Uterus (tissue), 2 donors: ENCODE measurements at regions not wholly inside any gene's neighbourhood (a gene's known extent, or its start where the extent isn't known, plus 50 kb on each side); places are given as distances from the start of the nearest gene placed in this dataset.

ENCODE experiments used
- POLR2A ChIP-seq, 2 donors: fragments of 450-650 bp; IDR thresholded peaks; one replicate each; pipeline ENCODE4 v1.6.1; 2016; ENCODE audit warnings: antibody characterized with exemption in 2 of 2, mild to moderate bottlenecking in 1 of 2, moderate library complexity in 1 of 2
- TF ChIP-seq, protein P1 (sequence below), 4 experiments: fragments of 200-600 bp in 2 of 4; fragments of 450-650 bp in 2 of 4; sonication (generic) in 2 of 4; IDR thresholded peaks; one replicate each; pipeline ENCODE4 v1.5.1; 2016 to 2019; ENCODE audit warnings: antibody characterized with exemption in 4 of 4, mild to moderate bottlenecking in 2 of 4, moderate library complexity in 1 of 4

DNA sequence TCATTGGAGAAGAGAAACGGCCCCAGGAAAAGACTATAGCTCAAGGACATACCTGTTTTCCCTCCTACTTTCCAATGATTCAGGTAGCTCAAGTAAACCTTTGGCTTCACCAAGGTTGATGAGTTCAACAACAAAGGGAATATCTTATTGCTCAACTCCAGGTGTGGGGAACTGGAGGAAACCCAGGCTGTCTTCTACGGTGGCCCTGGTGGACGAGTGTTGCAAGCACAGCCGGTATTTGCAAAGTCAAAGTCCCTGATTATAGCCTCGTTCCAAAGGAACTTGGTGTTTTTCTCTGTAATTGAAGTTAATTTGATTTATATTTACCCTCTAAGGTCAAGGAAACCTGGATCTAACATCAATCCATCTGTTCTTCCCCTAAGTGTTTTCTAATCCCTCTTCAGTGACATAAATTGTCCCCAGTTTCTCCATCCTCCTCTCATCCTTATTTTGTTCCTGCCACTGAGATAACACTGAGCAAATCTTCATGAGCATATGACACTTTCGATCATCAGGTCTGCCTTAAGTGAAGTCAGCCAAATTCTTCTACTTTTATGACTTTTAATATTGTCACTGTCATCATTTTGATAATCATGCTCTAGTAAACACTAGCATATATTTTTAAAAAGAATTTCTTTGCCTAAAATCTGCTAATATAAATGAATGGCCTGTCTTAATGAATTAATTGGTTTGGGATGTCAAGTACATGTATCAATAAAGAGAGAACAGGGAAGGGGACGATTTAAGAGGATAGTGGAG lies 174.6 kb upstream of the TBX3 start:
- TF ChIP-seq, protein P1, sequence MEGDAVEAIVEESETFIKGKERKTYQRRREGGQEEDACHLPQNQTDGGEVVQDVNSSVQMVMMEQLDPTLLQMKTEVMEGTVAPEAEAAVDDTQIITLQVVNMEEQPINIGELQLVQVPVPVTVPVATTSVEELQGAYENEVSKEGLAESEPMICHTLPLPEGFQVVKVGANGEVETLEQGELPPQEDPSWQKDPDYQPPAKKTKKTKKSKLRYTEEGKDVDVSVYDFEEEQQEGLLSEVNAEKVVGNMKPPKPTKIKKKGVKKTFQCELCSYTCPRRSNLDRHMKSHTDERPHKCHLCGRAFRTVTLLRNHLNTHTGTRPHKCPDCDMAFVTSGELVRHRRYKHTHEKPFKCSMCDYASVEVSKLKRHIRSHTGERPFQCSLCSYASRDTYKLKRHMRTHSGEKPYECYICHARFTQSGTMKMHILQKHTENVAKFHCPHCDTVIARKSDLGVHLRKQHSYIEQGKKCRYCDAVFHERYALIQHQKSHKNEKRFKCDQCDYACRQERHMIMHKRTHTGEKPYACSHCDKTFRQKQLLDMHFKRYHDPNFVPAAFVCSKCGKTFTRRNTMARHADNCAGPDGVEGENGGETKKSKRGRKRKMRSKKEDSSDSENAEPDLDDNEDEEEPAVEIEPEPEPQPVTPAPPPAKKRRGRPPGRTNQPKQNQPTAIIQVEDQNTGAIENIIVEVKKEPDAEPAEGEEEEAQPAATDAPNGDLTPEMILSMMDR (IDR thresholded peaks at IDR 0.05) = no peak
- no peak for TF ChIP-seq POLR2A (IDR thresholded peaks at IDR 0.05)
